ENCODE measurements at regions not wholly inside any gene's neighbourhood (a gene's known extent, or its start where the extent isn't known, plus 50 kb on each side); places are given as distances from the start of the nearest gene placed in this dataset.

- TF ChIP-seq CHD7 (IDR thresholded peaks at IDR 0.05; ENCODE audit: insufficient replicate concordance, low read length), result no peak
- no peak for TF ChIP-seq BACH1 (IDR thresholded peaks at IDR 0.05; ENCODE audit: low read length)
- no peak for TF ChIP-seq SIX5 (IDR thresholded peaks at IDR 0.05; ENCODE audit: low read depth, low read length)
- no peak for TF ChIP-seq TCF12 (IDR thresholded peaks at IDR 0.05; ENCODE audit: low read depth, low read length)
- no peak for TF ChIP-seq ATF2 (IDR thresholded peaks at IDR 0.05; ENCODE audit: low read length)
- no peak for TF ChIP-seq SIRT6 (IDR thresholded peaks at IDR 0.05; ENCODE audit: low read length)
- TF ChIP-seq CTCF (IDR thresholded peaks at IDR 0.05; ENCODE audit: control extremely low read depth in 1 of 3, insufficient read depth in 1 of 3, low read depth in 1 of 3, low read length in 3 of 3), result no peak
- TF ChIP-seq KDM1A (IDR thresholded peaks at IDR 0.05; ENCODE audit: borderline replicate concordance, low read length), result no peak
Measured at GRCh38 chr4:174141876-174142275, 141.6 kb downstream of the FBXO8 start (continued).
